GM19397 (cell line): ENCODE measurements at regions not wholly inside any gene's neighbourhood (a gene's known extent, or its start where the extent isn't known, plus 50 kb on each side); places are given as distances from the start of the nearest gene placed in this dataset.

Experiments used
- ATAC-seq: cut with Tn5 transposase; IDR thresholded peaks from one replicate; pipeline ENCODE4 v1.9.1; 2021; ENCODE audit warnings: mild to moderate bottlenecking, moderate library complexity; ENCODE audit not compliant: unreplicated experiment

DNA sequence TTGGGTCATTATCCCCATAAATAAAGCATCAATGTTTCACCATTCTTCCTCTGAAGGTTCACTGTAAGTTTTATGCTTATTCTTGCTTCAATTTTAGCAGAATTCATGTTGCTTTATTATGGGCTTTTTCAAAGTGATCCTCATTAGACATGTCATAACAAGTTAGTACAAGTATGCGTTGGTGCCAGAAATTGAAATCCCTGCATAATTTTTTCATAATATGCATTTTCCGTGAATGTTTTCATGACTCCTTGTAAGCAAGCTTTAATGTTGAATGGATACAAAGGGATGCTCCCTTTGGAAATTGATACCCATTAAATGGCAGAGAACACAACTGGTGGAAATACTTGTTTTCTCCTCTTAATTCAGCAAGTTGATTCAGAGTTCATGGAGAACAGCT is 179.7 kb downstream of the ST6GAL2 start:
- ATAC-seq: no peak

DNA sequence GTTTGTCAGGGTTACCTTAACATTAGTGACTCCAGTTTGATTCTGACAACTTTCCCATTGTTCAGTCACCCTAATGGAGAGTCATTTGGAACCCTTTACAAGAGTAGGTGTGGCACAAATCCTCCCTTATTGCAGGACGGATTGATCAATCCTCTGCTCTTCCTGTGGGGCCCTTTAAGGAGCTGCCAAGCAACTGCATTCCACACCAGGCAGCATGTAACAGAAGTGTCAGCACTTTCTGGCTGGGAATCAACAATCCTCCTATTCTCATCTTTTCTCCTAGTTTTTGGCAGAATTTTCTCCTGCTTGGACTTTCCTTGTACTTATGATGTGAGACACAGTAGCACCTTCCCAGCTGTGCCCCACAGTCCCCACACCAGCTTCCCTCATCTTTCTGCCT is 177.8 kb downstream of the ST6GAL2 start:
- no peak for ATAC-seq

DNA sequence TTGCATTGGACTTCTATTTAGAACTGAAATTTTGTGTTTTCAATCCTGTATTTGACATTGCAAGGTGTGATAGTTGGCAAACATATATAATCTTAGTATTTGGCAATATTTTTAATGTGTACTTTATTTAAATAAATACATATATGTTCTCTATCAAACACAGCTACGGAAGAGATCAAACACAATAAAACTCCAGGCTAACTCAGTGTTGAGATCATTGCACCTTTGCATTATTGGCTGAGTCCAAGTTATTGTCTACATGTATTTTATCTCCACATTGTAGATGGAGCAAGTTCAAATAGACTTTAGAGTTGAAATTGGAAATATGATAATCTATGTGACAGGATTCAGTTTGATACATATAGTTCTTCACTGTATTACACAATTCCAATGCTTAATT is 176.7 kb downstream of the ST6GAL2 start:
- ATAC-seq: no peak

DNA sequence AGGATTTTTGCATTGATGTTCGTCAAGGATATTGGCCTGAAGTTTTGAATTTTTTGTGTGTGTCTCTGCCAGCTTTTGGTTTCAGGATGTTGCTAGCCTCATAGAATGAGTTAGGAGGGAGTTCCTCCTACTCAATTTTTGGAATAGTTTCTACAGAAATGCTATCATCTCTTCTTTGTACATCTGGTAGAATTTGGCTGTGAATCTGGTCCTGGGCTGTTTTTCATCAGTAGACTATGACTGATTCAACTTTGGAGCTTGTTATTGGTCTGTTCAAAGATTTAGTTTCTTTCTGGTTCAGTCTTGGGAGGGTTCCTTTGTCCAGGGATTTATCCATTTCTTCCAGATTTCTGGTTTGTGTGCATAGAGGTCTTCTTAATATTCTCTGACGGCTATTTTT is 166.7 kb downstream of the ST6GAL2 start:
- ATAC-seq: no peak

DNA sequence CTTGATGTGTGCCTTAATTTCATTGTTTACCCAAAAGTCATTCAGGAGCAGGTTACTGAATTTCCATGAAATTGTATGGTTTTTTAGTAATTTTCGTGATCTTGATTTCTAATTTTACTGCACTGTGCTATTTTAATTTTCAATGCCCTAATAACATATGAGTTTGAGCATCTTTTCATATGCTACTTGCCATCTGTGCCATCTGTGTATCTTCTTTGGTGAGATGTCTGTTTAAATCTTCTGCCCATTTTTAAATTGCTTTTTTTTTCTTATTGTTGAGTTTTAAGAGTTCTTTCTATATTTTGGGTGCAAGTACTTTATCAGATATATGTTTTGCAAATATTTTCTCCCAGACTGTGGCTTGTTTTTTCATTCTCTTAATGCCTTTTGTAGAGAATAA is 165.9 kb downstream of the ST6GAL2 start:
- ATAC-seq: no peak

DNA sequence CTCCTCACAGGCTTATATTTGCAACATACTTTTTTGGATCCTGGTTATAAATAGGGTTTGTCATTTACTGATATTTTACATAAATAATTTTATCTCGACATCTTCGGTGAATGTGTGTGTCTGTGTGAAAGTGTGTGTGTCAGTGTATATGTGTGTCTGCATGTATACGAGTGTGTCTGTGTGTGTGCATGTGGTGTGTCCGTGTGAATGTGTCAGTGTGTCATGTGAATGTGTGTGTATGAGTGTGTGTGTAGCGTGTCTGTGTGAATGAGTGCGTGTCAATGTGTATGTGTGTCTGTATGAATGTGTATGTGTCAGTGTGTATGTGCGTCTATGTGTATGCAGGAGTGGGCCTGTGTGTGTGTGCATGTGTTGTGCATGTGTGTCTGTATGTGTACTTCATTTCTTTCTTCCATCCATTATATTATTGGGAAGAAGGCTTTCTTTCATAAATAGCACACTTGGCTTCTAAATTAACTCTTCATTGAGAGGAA is 161.6 kb downstream of the ST6GAL2 start:
- no peak for ATAC-seq

DNA sequence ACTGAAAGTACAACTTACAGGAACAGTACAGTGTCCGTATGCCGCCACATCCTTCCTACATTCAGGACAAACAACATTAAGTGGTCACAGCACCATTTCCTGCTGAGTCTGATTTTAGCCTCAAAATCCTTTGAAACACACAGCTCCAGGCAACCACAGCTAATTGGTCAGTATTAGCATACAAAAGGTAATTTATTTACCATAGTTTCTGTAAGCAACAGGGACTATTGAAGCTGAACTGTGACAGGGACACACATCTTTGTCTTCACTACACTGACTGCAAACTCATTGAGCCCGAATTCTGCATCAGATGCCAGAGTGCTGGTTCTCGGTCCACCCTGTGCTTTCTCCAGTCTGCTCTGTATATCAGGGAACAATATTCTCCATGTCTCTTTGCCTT is 151.8 kb downstream of the ST6GAL2 start:
- ATAC-seq: no peak

DNA sequence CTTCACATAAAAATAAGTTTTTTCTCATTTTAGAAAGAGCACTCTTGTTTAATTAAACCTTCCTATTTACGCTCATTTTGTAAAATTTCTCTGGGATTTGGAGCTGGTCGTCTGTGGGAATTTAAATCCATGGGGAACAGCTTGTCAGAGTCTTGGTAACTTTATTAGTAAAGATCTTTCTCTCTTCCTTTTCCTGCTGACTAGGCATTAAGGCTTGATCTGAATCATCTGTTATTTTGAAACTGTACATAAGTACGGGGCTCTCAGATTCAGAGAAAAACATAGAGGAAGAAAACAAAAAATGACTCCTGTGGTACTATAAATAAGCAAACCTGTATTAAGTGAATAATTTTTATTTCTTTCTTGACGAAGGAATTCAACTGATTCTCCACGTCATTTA is 150.2 kb downstream of the ST6GAL2 start:
- no peak for ATAC-seq

DNA sequence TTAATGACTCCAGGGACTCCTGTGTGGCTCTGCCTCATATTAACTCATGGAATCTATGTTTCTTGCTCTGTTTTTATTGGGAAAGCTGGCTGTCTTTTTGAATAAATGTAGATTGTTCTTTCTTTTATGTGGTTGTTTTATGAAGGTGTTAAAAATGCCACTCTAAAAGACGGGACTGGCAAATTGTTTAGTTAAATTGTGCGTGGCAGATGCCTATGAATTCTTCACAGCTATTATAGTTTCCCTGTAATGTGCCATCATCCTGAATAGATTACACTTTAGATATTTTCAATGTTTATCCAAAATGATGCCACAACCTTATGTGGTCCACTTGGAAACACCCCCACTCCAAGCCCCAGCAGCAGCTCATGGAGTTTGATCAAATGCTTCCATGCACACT is 149.7 kb downstream of the ST6GAL2 start:
- no peak for ATAC-seq

DNA sequence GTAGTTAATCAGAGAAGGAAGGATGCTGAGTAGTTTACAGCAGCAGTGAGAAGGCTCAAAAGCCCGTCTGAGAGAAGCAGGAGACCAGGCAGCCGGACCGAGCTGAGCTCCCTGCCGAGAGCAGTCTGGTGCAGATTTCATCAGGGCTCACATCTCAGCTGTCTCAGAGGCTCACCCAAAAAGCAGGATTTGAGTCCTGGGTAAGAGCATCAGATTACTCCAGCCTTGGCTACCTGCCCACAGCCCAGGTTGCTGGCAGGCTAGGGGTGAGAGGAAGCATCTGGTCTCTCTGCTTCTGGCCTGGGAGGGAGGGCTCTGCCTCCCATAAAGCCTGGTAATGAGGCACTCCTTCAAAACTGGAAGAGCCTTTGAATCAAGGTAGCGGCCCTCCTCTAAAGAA is 140.5 kb downstream of the ST6GAL2 start:
- no peak for ATAC-seq

DNA sequence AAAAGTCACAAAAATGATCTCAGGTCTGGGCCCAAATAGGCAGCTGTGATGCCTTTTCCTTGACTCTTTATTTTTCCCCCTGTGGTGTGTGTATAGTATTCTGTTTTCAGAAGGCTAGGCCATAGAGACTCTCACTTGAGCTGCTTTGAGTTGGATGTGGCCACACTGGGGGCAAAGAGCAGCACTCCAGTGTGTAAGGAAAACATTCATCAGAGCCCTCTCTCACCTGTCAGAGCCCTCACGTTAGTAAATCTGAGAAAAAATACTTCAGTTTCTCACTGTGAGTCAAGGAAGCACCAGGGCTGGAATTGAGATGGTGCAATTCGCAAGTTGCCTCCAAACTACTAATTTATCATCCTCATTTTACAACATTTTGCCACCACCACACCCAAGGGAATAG is 136.1 kb downstream of the ST6GAL2 start:
- no peak for ATAC-seq
